H9 (cell line): ENCODE measurements at regions not wholly inside any gene's neighbourhood (a gene's known extent, or its start where the extent isn't known, plus 50 kb on each side); places are given as distances from the start of the nearest gene placed in this dataset.

Experiments
- DNase-seq: peaks from one replicate; pipeline ENCODE4 v3.0.0-alpha.2; 2017
- H2AFZ ChIP-seq: one replicate; pipeline ENCODE4 v1.6.1; 2013; ENCODE audit warnings: mild to moderate bottlenecking, low read length, control low read depth, moderate library complexity
- H2AK5ac ChIP-seq: 2 replicates; pipeline ENCODE4 v1.6.1; 2013; ENCODE audit warnings: low read length, control low read depth, mixed read lengths; ENCODE audit not compliant: insufficient read length
- H2BK120ac ChIP-seq: one replicate; pipeline ENCODE4 v1.6.1; 2013; ENCODE audit warnings: low read depth, mild to moderate bottlenecking, low read length, control low read depth, inconsistent platforms; ENCODE audit not compliant: poor library complexity, severe bottlenecking
- H2BK12ac ChIP-seq: 2 replicates; pipeline ENCODE4 v1.6.1; 2013; ENCODE audit warnings: low read length, control low read depth, mixed read lengths, low read depth; ENCODE audit not compliant: insufficient read length
- H2BK15ac ChIP-seq: 2 replicates; pipeline ENCODE4 v1.6.1; 2013; ENCODE audit warnings: low read depth, low read length, control low read depth
- H2BK20ac ChIP-seq: one replicate; pipeline ENCODE4 v1.6.1; 2013; ENCODE audit warnings: low read depth, mild to moderate bottlenecking, low read length, control low read depth, inconsistent platforms; ENCODE audit not compliant: poor library complexity, severe bottlenecking
- H2BK5ac ChIP-seq: 2 replicates; pipeline ENCODE4 v1.6.1; 2013; ENCODE audit warnings: low read length, control low read depth, mixed read lengths; ENCODE audit not compliant: insufficient read length
- H3K14ac ChIP-seq: 2 replicates; pipeline ENCODE4 v1.6.1; 2013; ENCODE audit warnings: low read length, control low read depth; ENCODE audit not compliant: insufficient read depth
- H3K18ac ChIP-seq: 2 replicates; pipeline ENCODE4 v1.6.1; 2013; ENCODE audit warnings: low read depth, mild to moderate bottlenecking, mixed read lengths, low read length, control low read depth; ENCODE audit not compliant: insufficient read length
- H3K23ac ChIP-seq: 2 replicates; pipeline ENCODE4 v1.6.1; 2013; ENCODE audit warnings: low read length, control low read depth, mixed read lengths, low read depth; ENCODE audit not compliant: insufficient read length
- H3K23me2 ChIP-seq: 2 replicates; pipeline ENCODE4 v1.6.1; 2013; ENCODE audit warnings: low read depth, mild to moderate bottlenecking, mixed read lengths, low read length, control low read depth; ENCODE audit not compliant: insufficient read length, poor library complexity, severe bottlenecking
- H3K27ac ChIP-seq: 2 replicates; pipeline ENCODE4 v1.5.1; 2013; ENCODE audit warnings: low read length, control low read depth, mixed read lengths, low read depth; ENCODE audit not compliant: insufficient read length
- H3K27me3 ChIP-seq: 2 replicates; pipeline ENCODE4 v1.6.1; 2013; ENCODE audit warnings: low read length, control low read depth, inconsistent platforms; ENCODE audit not compliant: insufficient read depth
- H3K4ac ChIP-seq: 2 replicates; pipeline ENCODE4 v1.6.1; 2013; ENCODE audit warnings: low read depth, mild to moderate bottlenecking, control low read depth, inconsistent platforms, low read length, moderate library complexity
- H3K4me1 ChIP-seq: 2 replicates; pipeline ENCODE4 v1.6.1; 2013; ENCODE audit warnings: low read length, control low read depth, inconsistent platforms; ENCODE audit not compliant: insufficient read depth
- H3K4me2 ChIP-seq: 2 replicates; pipeline ENCODE4 v1.6.1; 2013; ENCODE audit warnings: low read length, control low read depth, mixed read lengths; ENCODE audit not compliant: insufficient read length, insufficient read depth
- H3K56ac ChIP-seq: 2 replicates; pipeline ENCODE4 v1.6.1; 2013; ENCODE audit warnings: low read depth, mild to moderate bottlenecking, mixed read lengths, low read length, control low read depth; ENCODE audit not compliant: insufficient read length
- H3K79me1 ChIP-seq: 2 replicates; pipeline ENCODE4 v1.6.1; 2013; ENCODE audit warnings: low read depth, mild to moderate bottlenecking, moderate library complexity, low read length, control low read depth, inconsistent platforms; ENCODE audit not compliant: insufficient read depth, poor library complexity, severe bottlenecking
- H3K79me2 ChIP-seq: 2 replicates; pipeline ENCODE4 v1.6.1; 2013; ENCODE audit warnings: low read length, control low read depth, inconsistent platforms; ENCODE audit not compliant: insufficient read depth
- H3K9ac ChIP-seq: 2 replicates; pipeline ENCODE4 v1.6.1; 2013; ENCODE audit warnings: low read length, control low read depth, mixed read lengths; ENCODE audit not compliant: insufficient read length; ENCODE audit errors: extremely low read depth
- H3K9me3 ChIP-seq: one replicate; pipeline ENCODE4 v1.6.1; 2013; ENCODE audit warnings: low read depth, low read length, inconsistent platforms; ENCODE audit not compliant: control insufficient read depth
- H3T11ph ChIP-seq: one replicate; pipeline ENCODE4 v1.6.1; 2013; ENCODE audit warnings: mild to moderate bottlenecking, low read length, control low read depth, inconsistent platforms
- H4K20me1 ChIP-seq: one replicate; pipeline ENCODE4 v1.6.1; 2013; ENCODE audit not compliant: control insufficient read depth, insufficient read length, insufficient read depth
- H4K5ac ChIP-seq: 2 replicates; pipeline ENCODE4 v1.6.1; 2013; ENCODE audit warnings: low read depth, mild to moderate bottlenecking, mixed read lengths, low read length, control low read depth; ENCODE audit not compliant: insufficient read length
- H4K8ac ChIP-seq: replicated peaks from 2 replicates; pipeline ENCODE4 v1.6.1; 2013; ENCODE audit warnings: low read length, control low read depth, mixed read lengths, low read depth; ENCODE audit not compliant: insufficient read length
- H4K91ac ChIP-seq: 2 replicates; pipeline ENCODE4 v1.6.1; 2013; ENCODE audit warnings: low read depth, mild to moderate bottlenecking, moderate library complexity, mixed read lengths, low read length, control low read depth; ENCODE audit not compliant: insufficient read length
- H3K27ac Mint-ChIP-seq, 3 experiments: 2 replicates in 2 of 3; 3 replicates in 1 of 3; pipeline ENCODE4 v1.8.0; 2020 to 2021; ENCODE audit warnings: mixed read lengths in 3 of 3, mild to moderate bottlenecking in 1 of 3, moderate library complexity in 1 of 3
- H3K27me3 Mint-ChIP-seq: 2 replicates; pipeline ENCODE4 v1.8.0; 2021; ENCODE audit warnings: low read depth, mild to moderate bottlenecking, moderate library complexity, mixed read lengths
- H3K36me3 Mint-ChIP-seq, 3 experiments: 2 replicates in 2 of 3; 3 replicates in 1 of 3; pipeline ENCODE4 v1.8.0; 2020 to 2021; ENCODE audit warnings: low read depth in 3 of 3, mixed read lengths in 3 of 3; ENCODE audit not compliant: insufficient read depth in 1 of 3
- H3K4me1 Mint-ChIP-seq, 2 experiments: 2 replicates each; pipeline ENCODE4 v1.8.0; 2020; ENCODE audit warnings: mixed read lengths in 2 of 2
- H3K4me3 Mint-ChIP-seq, 2 experiments: 2 replicates in 1 of 2; 3 replicates in 1 of 2; pipeline ENCODE4 v1.8.0; 2020 to 2021; ENCODE audit warnings: mild to moderate bottlenecking in 2 of 2, mixed read lengths in 2 of 2, moderate library complexity in 1 of 2
- H3K9me3 Mint-ChIP-seq, 2 experiments: 2 replicates in 1 of 2; 3 replicates in 1 of 2; pipeline ENCODE4 v1.8.0; 2020; ENCODE audit warnings: mild to moderate bottlenecking in 2 of 2, mixed read lengths in 2 of 2, moderate library complexity in 1 of 2
- CTCF ChIP-seq: fragments of 200-600 bp; sonication (generic); conservative IDR thresholded peaks from 3 replicates; pipeline ENCODE4 v1.8.0; 2021; ENCODE audit warnings: antibody characterized with exemption, mild to moderate bottlenecking
- WGBS: extraction: QIAGEN DNeasy Blood & Tissue Kit; methylation state at CpG from one replicate; pipeline ENCODE4 v1.1.7; 2013; ENCODE audit warnings: missing lambda C conversion rate, low lambda C conversion rate, mixed read lengths; ENCODE audit not compliant: insufficient read length; ENCODE audit errors: extremely low coverage; 5-methylcytosine and 5-hydroxymethylcytosine counted together

- H3K56ac ChIP-seq, result no peak overlapping the region
- Mint-ChIP-seq H3K27me3 (peaks cover 4% of the 10 kb centered on the region), H3K36me3 (no peaks in the 10 kb centered on the region), H3K9me3 (no peaks in the 10 kb centered on the region), H3K4me3 (no peak overlapping the region), H3K27ac (no peak overlapping the region; a peak in 1 of 7 replicates), H3K4me1 (peaks cover 16 to 26% of the 10 kb centered on the region in 2 experiments)
- no peaks in the 10 kb centered on the region for H3K79me2 ChIP-seq
- H4K5ac ChIP-seq, result no peak overlapping the region
- no peak overlapping the region for H2BK20ac ChIP-seq
- no peak overlapping the region for H2AK5ac ChIP-seq
- no peak overlapping the region for H4K8ac ChIP-seq
- no peak overlapping the region for H3K18ac ChIP-seq
- H3K9me3 ChIP-seq, result no peaks in the 10 kb centered on the region
- H4K91ac ChIP-seq, result no peak overlapping the region
- TF ChIP-seq CTCF, result no peak
- no peak overlapping the region for H2BK5ac ChIP-seq
- no peak overlapping the region for H3K14ac ChIP-seq
- no peak overlapping the region for H3K4me2 ChIP-seq
- no peaks in the 10 kb centered on the region for H3K27me3 ChIP-seq
- no peak for DNase-seq
- no peaks in the 10 kb centered on the region for H3K4me1 ChIP-seq
- no peak overlapping the region for H2BK120ac ChIP-seq
- no peak overlapping the region for H3T11ph ChIP-seq
- no peak overlapping the region for H2BK12ac ChIP-seq
- WGBS, result no CpG with 5 or more reads among the region's 10 CpGs
- no peak overlapping the region for H3K23ac ChIP-seq
- H3K79me1 ChIP-seq, result no peaks in the 10 kb centered on the region
- H3K4ac ChIP-seq, result no peak overlapping the region
- H3K9ac ChIP-seq, result no peak overlapping the region
- no peak overlapping the region for H3K27ac ChIP-seq
- H2AFZ ChIP-seq, result no peak overlapping the region
- no peaks in the 10 kb centered on the region for H4K20me1 ChIP-seq
- no peaks in the 10 kb centered on the region for H3K23me2 ChIP-seq
- H2BK15ac ChIP-seq, result no peak overlapping the region
Measured at GRCh38 chr7:156442516-156442915, 198.1 kb upstream of the RNF32 start.
